PC-3 (cell line): ENCODE measurements at regions not wholly inside any gene's neighbourhood (a gene's known extent, or its start where the extent isn't known, plus 50 kb on each side); places are given as distances from the start of the nearest gene placed in this dataset.

Experiments used
- ATAC-seq: fragments of 200-7000 bp; cut with Tn5 transposase; 2 replicates; pipeline ENCODE4 v1.9.1; 2020; ENCODE audit warnings: mild to moderate bottlenecking, moderate library complexity
- BruUV-seq: library from RNA; stranded (reverse); fragments of 400-500 nt; replicated peaks from 2 replicates; lab custom pipeline; 2021; lab: Mats Ljungman, UMichigan
- CTCF ChIA-PET: fragments of 300-600 bp; sonication (Branson Sonifier 250); formaldehyde crosslinking; loops from one replicate; lab custom pipeline; 2022; ENCODE audit warnings: antibody characterized with exemption; lab: Charles Lee
- POLR2A ChIA-PET: fragments of 300-600 bp; sonication (Branson Sonifier 250); formaldehyde crosslinking; loops from one replicate; lab custom pipeline; 2022; ENCODE audit warnings: antibody characterized with exemption; ENCODE audit not compliant: unreplicated experiment; lab: Charles Lee
- DNase-seq: peaks from one replicate; pipeline ENCODE4 v3.0.0-alpha.2; 2015
- H2AFZ ChIP-seq: fragments of 300-600 bp; sonication (generic); 2 replicates; pipeline ENCODE4 v1.6.0; 2016; ENCODE audit warnings: antibody characterized with exemption, low read length
- H3F3A ChIP-seq: fragments of 300-600 bp; sonication (generic); one replicate; pipeline ENCODE4 v1.6.0; 2017; ENCODE audit warnings: antibody characterized with exemption, low read length, control low read depth, mild to moderate bottlenecking; ENCODE audit not compliant: unreplicated experiment
- H3K27ac ChIP-seq: fragments of 300-600 bp; sonication (generic); 2 replicates; pipeline ENCODE4 v1.5.1; 2016; ENCODE audit warnings: mild to moderate bottlenecking, low read length
- H3K27me3 ChIP-seq: fragments of 300-600 bp; sonication (generic); 2 replicates; pipeline ENCODE4 v1.6.1; 2016; ENCODE audit warnings: low read length, mixed read lengths
- H3K36me3 ChIP-seq: fragments of 300-600 bp; sonication (generic); 2 replicates; pipeline ENCODE4 v1.6.1; 2016; ENCODE audit warnings: low read depth, mixed run types, low read length, mixed read lengths
- H3K4me1 ChIP-seq: fragments of 300-600 bp; sonication (generic); 2 replicates; pipeline ENCODE4 v1.5.1; 2016; ENCODE audit warnings: low read length; ENCODE audit not compliant: insufficient read depth
- H3K4me2 ChIP-seq: fragments of 300-600 bp; sonication (generic); 2 replicates; pipeline ENCODE4 v1.6.0; 2016; ENCODE audit warnings: low read length
- H3K4me3 ChIP-seq: fragments of 300-600 bp; sonication (generic); 2 replicates; pipeline ENCODE4 v1.5.1; 2016; ENCODE audit warnings: mild to moderate bottlenecking, low read length, mixed read lengths
- H3K79me2 ChIP-seq: fragments of 300-600 bp; sonication (generic); 2 replicates; pipeline ENCODE4 v1.6.1; 2017; ENCODE audit warnings: low read length, mixed read lengths
- H3K9ac ChIP-seq: fragments of 300-600 bp; sonication (generic); 2 replicates; pipeline ENCODE4 v1.6.0; 2016; ENCODE audit warnings: mild to moderate bottlenecking, low read length
- H3K9me2 ChIP-seq: fragments of 300-600 bp; sonication (generic); replicated peaks from 2 replicates; pipeline ENCODE4 v1.6.1; 2016; ENCODE audit warnings: mixed run types, low read length, mixed read lengths
- H3K9me3 ChIP-seq: fragments of 300-600 bp; sonication (generic); 2 replicates; pipeline ENCODE4 v1.6.1; 2016; ENCODE audit warnings: low read length, mixed read lengths
- H4K20me1 ChIP-seq: fragments of 300-600 bp; sonication (generic); 2 replicates; pipeline ENCODE4 v1.6.1; 2016; ENCODE audit warnings: low read length, mixed read lengths
- CTCF ChIP-seq: fragments of 300-600 bp; sonication (generic); conservative IDR thresholded peaks from 2 replicates; pipeline ENCODE4 v1.5.1; 2017; ENCODE audit warnings: antibody characterized with exemption, low read depth, mild to moderate bottlenecking, low read length
- EZH2 ChIP-seq: fragments of 300-600 bp; sonication (generic); IDR thresholded peaks from one replicate; pipeline ENCODE4 v1.6.1; 2017; ENCODE audit warnings: antibody characterized with exemption, mild to moderate bottlenecking, low read length; ENCODE audit not compliant: unreplicated experiment
- EZH2phosphoT487 ChIP-seq: fragments of 300-600 bp; sonication (generic); IDR thresholded peaks from 2 replicates; pipeline ENCODE4 v1.6.1; 2018; ENCODE audit warnings: mild to moderate bottlenecking, antibody characterized with exemption, low read length, borderline replicate concordance
- intact Hi-C: fragments of 100-400 bp; cut with micrococcal nuclease; formaldehyde crosslinking; loops from 2 replicates; pipeline ENCODE4 v1.9.0; 2023

GRCh38 chrX:16284842-16285241, 117.6 kb downstream of the MAGEB17 start:
- H3K9ac ChIP-seq: no peak overlapping the region
- H3K36me3 ChIP-seq: no peaks in the 10 kb centered on the region
- no peak overlapping the region for H2AFZ ChIP-seq
- TF ChIP-seq CTCF (no peak), EZH2phosphoT487 (no peak), EZH2 (no peak)
- H3K27ac ChIP-seq: no peak overlapping the region
- no peaks in the 10 kb centered on the region for H4K20me1 ChIP-seq
- H3F3A ChIP-seq: no peaks in the 10 kb centered on the region
- ChIA-PET POLR2A (no interaction called here), CTCF (no interaction called here)
- H3K79me2 ChIP-seq: no peaks in the 10 kb centered on the region
- BruUV-seq: no TSS peak
- DNase-seq (no peak), ATAC-seq (no peak)
- intact Hi-C loops: no loop called here
- H3K4me2 ChIP-seq: no peak overlapping the region
- H3K9me2 ChIP-seq: no peaks in the 10 kb centered on the region
- no peaks in the 10 kb centered on the region for H3K9me3 ChIP-seq
- H3K27me3 ChIP-seq: no peaks in the 10 kb centered on the region
- H3K4me3 ChIP-seq: no peak overlapping the region
- H3K4me1 ChIP-seq: no peaks in the 10 kb centered on the region

- Histone ChIP-seq H3K9ac (no peak overlapping the region), H3K4me2 (no peak overlapping the region), H3K9me3 (no peaks in the 10 kb centered on the region), H3K4me1 (no peaks in the 10 kb centered on the region), H3K4me3 (no peak overlapping the region), H3K27ac (no peak overlapping the region), H4K20me1 (no peaks in the 10 kb centered on the region), H3K9me2 (no peaks in the 10 kb centered on the region), H3K36me3 (no peaks in the 10 kb centered on the region), H2AFZ (no peak overlapping the region), H3K27me3 (no peaks in the 10 kb centered on the region), H3F3A (no peaks in the 10 kb centered on the region), H3K79me2 (no peaks in the 10 kb centered on the region)
- ATAC-seq: no peak
- BruUV-seq: no TSS peak
- TF ChIP-seq CTCF: no peak
- TF ChIP-seq EZH2: no peak
- TF ChIP-seq EZH2phosphoT487: no peak
- CTCF ChIA-PET: no interaction called here
- DNase-seq: no peak
- POLR2A ChIA-PET: no interaction called here
- intact Hi-C loops: no loop called here
Observed at GRCh38 chrX:16290997-16291396, 123.7 kb downstream of the MAGEB17 start.

- intact Hi-C loops: no loop called here
- POLR2A ChIA-PET: no interaction called here
- Histone ChIP-seq H4K20me1 (no peaks in the 10 kb centered on the region), H2AFZ (no peak overlapping the region), H3K9ac (no peak overlapping the region), H3K9me3 (no peaks in the 10 kb centered on the region), H3K79me2 (no peaks in the 10 kb centered on the region), H3K4me2 (no peak overlapping the region), H3K9me2 (no peaks in the 10 kb centered on the region), H3K36me3 (no peaks in the 10 kb centered on the region), H3K4me3 (no peak overlapping the region), H3F3A (no peaks in the 10 kb centered on the region), H3K27ac (no peak overlapping the region), H3K27me3 (no peaks in the 10 kb centered on the region), H3K4me1 (peaks cover 5% of the 10 kb centered on the region; the same call in 1 of the 2 replicates)
- CTCF ChIA-PET: interaction anchor here (0.6 kb wide), 1 partner anchor 337 kb away, joined by 3 read pairs; no protein-coding TSS in a partner anchor
- TF ChIP-seq CTCF (no peak), EZH2 (no peak), EZH2phosphoT487 (no peak)
- no peak for DNase-seq
- BruUV-seq: no TSS peak
- no peak for ATAC-seq
Observed at GRCh38 chrX:16300831-16301230, 133.6 kb downstream of the MAGEB17 start.
